GM21737 (cell line): ENCODE measurements at regions not wholly inside any gene's neighbourhood (a gene's known extent, or its start where the extent isn't known, plus 50 kb on each side); places are given as distances from the start of the nearest gene placed in this dataset.
"Not testable (repeated sequence)": the region's sequence is repeated elsewhere in the genome, so short reads cannot be mapped to it uniquely, and the experiment has no call there.

Source experiments
- ATAC-seq: cut with Tn5 transposase; IDR thresholded peaks from one replicate; pipeline ENCODE4 v1.9.1; 2021; ENCODE audit warnings: mild to moderate bottlenecking, moderate library complexity; ENCODE audit not compliant: unreplicated experiment

DNA sequence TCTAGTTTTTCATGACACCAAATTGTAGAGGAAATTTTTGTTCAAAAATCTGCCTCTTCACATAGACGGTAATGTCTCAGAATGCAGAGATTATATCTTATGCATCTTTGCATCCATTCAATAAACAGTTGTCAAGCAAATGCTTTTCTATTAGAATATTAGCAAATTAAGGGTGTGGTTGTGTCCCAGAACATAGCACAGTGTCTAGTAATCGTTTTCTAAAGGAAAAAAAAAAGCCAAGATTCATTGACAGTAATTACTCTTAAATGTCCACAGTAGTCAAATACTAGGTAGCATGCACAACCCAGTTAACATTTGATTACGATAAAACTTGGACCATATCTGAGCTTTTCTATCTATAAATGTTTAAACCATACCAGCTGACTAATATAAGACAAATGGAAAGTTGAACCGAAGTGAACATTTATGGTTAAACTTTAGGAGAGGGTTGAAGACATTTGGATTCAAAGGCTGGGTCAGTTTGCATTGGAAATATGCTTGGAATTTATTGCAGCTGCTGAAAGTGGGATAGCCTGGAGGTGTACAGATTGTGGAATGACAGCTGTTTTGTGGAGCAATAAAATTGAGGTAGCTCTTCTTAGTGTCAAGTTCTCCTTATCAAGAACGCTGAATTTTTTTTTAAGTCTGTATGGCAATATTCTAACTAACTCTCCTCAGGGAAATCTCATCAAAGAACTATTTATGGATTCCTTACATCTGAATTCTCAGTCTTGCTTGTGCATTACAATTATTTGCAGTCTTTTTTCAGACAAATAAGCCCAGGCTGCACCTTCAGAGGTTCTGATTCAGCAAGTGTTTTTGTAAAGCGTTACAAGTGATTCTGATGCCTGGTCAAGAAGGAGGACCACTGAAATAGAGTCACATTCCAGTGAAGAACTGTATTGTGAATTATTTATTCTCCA, 66.7 kb upstream of the ATP2B1 start:
- ATAC-seq, result no peak

DNA sequence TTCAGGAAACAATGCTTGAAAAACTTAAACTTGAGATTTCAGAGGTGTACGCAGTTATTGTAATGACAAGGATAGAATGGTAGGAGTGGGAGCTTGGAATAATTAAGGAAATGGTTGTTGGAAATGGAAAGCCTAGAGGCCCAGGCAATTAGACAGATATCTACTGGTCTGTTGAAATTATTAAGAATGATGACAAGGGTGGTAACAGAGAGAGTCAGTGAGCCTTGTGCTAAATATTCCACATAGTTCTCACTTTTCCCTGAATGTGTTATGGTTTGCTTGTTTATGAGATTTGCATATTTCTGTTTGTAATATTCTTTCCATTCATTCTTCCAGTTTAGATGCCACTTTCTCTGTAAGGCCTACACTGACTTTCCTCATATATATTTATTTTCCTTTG, 66.0 kb upstream of the ATP2B1 start:
- no peak for ATAC-seq

DNA sequence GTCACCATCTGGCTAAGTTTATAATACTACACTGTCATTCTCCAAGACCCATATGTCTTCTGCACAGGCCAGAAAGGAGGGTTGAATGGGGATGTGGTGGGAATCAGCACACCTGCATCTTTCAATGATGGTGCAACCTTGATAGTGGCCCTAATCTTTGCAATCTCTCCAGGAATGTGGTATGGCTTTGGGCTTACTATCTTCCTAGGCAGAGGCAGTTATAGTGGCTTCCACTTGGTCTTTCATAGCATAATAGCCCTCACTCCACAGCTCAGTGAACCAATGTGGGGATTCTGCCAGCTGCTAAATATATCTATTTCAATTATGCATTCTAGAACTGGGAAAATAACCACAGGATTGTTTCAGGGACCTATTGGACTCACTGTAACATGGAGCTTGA, 61.8 kb upstream of the ATP2B1 start:
- no peak for ATAC-seq

DNA sequence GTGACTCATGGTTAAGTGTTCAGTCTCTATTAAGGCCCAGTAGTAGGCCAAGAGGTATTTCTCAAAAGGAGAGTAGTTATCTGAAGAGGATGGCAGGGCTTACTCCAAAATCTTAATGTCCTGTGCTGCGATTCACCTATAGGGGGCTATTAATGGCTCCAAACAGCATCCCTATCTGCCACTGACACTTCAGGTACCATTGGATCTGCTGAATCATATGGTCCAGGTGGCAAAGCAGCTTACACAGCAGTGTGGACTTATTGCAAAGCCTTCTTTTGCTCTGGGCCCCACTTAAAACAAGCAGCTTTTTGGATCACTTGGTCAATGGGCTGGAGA, 60.8 kb upstream of the ATP2B1 start:
- no peak for ATAC-seq

DNA sequence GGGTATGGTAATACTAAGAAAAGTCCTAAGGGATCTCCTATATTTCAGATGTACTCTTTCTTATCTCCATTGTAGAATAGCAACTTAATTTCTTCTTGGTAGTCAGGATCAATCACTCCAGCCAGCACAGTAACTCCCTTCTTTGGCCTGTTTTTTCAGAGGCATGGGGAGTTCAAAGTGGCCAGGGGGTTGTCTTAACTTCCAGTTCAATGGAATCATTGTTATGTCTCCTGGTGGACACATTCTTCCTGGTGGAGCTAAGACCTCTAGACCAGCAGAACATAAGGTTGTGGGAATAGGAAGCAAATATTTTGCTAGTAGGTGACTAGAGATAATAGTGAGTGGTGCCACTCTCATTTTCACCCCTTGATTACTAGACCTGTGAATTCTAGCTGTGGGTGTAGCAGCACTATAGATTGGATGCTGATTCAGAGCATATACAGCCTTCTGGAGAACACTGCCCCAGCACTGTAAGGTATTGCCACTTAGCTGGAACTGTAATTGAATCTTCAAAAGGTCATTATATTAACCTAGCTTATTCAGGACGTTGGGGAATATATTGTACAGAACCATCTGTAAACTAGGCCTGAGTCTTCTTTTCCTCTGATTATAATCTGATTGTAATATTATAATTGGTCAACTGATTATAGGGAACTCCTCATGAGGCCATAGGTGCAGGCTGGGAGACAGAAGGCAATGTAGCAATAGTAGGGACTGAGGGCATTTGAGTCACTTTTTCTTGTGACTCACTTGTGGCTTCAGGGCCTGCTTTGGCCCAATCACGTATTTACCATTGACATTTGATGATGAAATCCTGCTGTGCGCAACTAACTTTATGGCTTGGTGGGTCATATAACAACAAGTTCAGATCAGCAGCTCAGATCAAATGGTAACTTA, 60.2 kb upstream of the ATP2B1 start:
- ATAC-seq, result no peak

DNA sequence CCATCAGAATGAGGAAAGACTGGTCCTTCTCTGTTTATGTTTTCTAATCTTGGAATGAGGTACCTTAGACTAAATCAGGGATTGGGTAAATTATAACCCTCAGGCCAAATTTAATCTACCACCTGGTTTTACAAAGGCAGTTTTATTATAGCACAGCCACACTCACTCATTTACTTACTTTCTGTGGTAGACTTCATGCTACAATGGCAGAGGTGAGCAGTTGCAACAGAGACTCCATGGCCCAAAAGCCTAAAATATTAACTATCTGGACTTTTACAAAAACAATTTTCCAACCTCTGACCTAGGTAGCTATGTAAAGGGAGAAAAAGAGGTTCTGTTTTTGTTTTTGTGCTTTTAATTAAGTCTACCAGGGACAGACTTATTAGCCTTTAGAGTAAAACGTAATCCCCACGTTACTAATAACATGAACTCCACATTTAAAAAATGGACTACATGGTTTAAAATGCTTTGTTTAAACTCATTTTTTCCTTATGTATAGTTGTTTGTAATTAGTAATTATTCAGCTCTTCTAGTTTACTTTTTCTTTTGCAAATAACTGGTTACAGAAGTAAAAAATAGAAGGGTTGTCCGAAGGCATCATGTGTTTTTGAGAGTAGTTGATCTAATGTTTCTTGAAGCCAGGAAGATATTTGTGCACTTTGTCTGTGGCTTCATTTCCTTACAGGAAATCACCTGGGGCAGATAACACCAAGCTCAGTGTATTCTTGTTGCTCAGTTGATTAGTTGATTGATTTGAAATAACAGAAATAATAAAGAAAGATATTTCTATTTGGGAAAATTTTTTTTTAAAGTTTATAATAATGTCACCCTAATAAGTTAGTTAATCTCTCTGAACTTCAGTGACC, 57.6 kb upstream of the ATP2B1 start:
- peak; percentile 72 for ATAC-seq

DNA sequence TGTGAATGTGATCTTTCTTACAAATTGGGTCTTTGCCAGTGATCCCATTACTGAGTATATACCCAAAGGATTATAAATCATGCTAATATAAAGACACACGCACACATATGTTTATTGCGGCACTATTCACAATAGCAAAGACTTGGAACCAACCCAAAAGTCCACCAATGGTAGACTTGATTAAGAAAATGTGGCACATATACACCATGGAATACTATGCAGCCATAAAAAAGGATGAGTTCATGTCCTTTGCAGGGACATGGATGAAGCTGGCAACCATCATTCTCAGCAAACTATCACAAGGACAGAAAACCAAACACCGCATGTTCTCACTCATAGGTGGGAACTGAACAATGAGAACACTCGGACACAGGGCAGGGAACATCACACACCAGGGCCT, 55.5 kb upstream of the ATP2B1 start:
- ATAC-seq, result not testable (repeated sequence)

DNA sequence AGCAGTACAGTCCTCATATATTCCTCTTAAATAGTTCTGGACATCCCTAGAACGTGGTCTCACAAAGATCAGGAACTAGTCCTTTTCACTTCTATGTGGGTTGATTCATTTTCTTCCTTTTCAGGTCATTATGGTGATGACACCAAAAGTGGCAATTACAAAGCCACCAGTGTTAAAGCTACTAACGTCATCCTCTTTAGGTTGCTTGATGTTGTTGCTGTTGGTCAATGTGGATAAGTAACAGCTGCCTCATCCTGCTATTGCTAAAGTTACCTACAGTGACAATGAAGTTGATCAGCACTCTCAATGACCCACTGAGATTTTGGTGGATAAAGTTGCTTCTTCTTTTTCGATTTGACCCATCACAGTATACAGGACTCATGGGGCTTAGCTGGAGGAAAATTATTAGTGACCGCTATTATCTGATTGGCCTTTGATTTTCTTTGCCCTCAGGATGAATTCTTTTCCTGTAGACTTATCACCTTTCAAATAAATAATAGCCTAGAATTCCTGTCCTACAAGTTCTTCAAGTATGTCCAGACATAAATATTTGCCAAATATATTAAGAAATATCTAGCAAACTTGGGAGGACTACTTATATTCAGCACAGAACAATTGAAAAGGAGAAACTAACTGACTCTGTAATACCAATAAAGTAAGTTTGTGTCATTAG, 54.0 kb upstream of the ATP2B1 start:
- no peak for ATAC-seq

DNA sequence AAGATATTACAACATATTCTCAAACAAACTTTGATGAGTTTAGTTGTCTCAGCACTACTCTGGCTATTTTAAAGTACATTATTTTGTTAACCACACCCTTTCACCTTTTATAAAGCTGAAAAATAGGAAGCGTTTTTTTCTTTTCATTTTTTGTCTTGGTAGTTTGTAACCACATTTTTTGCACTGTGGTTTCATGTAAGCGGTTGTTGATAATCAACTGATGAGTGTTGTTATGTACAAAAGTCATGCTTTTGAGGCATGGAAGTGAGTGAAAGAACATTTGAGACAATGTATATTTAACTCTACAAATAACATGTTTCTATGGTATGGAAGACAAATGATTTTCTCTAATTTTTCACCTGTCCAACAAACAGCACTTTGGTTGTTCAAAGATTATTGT, 52.1 kb upstream of the ATP2B1 start:
- no peak for ATAC-seq
